ENCODE measurements at regions not wholly inside any gene's neighbourhood (a gene's known extent, or its start where the extent isn't known, plus 50 kb on each side); places are given as distances from the start of the nearest gene placed in this dataset.

DNA sequence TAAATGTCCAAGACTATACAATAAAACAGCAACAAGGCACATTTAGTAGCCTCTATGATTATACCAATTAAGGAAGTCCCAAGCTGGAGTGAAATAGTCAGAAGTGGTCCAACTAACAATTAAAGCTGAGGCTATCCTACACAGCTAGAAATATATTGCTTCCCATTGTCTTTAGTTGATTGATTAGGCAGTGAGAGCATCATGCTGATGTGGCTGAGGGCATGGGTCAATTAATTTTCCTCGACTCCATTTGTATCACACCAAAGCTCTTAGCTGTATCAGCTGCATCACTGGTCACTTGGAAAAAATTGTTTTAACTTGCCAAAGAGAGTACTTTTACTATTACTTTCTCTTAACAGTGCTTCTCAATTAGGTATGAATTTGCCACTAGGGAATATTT is 328.7 kb upstream of the NT5E start:
- Histone ChIP-seq H3K9me2 (ENCODE audit: insufficient read depth) (no peaks in the 10 kb centered on the region), H3K4me1 (ENCODE audit: insufficient read depth) (peaks cover 19% of the 10 kb centered on the region), H3K79me2 (ENCODE audit: insufficient read depth) (no peaks in the 10 kb centered on the region), H3K27me3 (replicated peaks; ENCODE audit: insufficient read depth) (no peaks in the 10 kb centered on the region), H3K4me2 (ENCODE audit: unreplicated experiment) (no peak overlapping the region), H3K27ac (no peak overlapping the region), H3K4me3 (no peak overlapping the region), H3K9me3 (ENCODE audit: low read depth) (no peaks in the 10 kb centered on the region), H3K9ac (no peak overlapping the region), H3F3A (ENCODE audit: insufficient read depth) (peaks cover 20% of the 10 kb centered on the region), H2AFZ (no peak overlapping the region), H3K36me3 (ENCODE audit: low read depth) (no peaks in the 10 kb centered on the region), H4K20me1 (ENCODE audit: insufficient read depth) (no peaks in the 10 kb centered on the region)
- no peak for TF ChIP-seq EZH2 (IDR thresholded peaks at IDR 0.05; ENCODE audit: insufficient read depth, poor library complexity, severe bottlenecking)
- no peak for TF ChIP-seq EZH2phosphoT487 (IDR thresholded peaks at IDR 0.05; ENCODE audit: insufficient read depth, low read depth)
- in situ Hi-C loops (cut with MboI), result loop anchor here (10.0 kb wide), 1 partner anchor 346 kb away; no protein-coding TSS in a partner anchor
- WGBS, 2 experiments (ENCODE audit: low coverage in 1 of 2, low lambda C conversion rate in 2 of 2, missing lambda C conversion rate in 2 of 2), result 55 to 74% methylated on average over 1 of the region's 1 CpG
- no peak for DNase-seq

DNA sequence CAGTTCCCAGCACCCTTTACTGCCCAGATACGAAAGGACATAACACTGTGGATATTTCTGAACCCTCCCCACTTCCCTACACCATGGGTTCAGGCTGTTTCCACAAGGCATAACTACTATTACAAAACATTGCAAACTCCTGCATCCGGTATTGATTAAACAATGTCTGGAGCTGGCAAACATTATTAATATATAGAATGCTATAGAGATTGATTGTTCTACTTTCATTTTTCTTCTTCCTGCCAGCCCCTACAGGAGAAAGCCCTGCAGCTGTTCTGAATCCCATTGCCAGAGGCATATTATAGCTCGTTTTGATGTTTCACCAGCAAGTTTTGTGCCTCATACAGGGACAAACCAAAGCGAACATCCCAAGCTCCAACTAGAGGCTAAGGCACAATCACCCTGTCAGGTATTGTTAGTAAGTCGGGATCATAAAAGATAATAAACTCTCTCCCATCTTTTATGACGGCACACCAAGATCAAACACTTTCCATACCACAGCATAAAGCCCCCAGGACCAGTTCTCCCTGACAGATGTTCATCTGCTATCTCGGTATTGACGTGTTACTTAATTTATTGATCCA is 331.1 kb upstream of the NT5E start:
- H3K9ac ChIP-seq, result no peak overlapping the region
- H4K20me1 ChIP-seq (ENCODE audit: insufficient read depth), result no peaks in the 10 kb centered on the region
- H3K4me1 ChIP-seq (ENCODE audit: insufficient read depth), result peaks cover 4% of the 10 kb centered on the region
- H3K9me3 ChIP-seq (ENCODE audit: low read depth), result no peaks in the 10 kb centered on the region
- H3K4me2 ChIP-seq (ENCODE audit: unreplicated experiment), result no peak overlapping the region
- DNase-seq, result no peak
- no peaks in the 10 kb centered on the region for H3K9me2 ChIP-seq (ENCODE audit: insufficient read depth)
- H2AFZ ChIP-seq, result no peak overlapping the region
- H3K27me3 ChIP-seq (replicated peaks; ENCODE audit: insufficient read depth), result no peaks in the 10 kb centered on the region
- in situ Hi-C loops (cut with MboI), result no loop called here
- no peak for TF ChIP-seq EZH2phosphoT487 (IDR thresholded peaks at IDR 0.05; ENCODE audit: insufficient read depth, low read depth)
- no peak for TF ChIP-seq EZH2 (IDR thresholded peaks at IDR 0.05; ENCODE audit: insufficient read depth, poor library complexity, severe bottlenecking)
- H3K27ac ChIP-seq, result no peak overlapping the region
- no peaks in the 10 kb centered on the region for H3K36me3 ChIP-seq (ENCODE audit: low read depth)
- 89 to 90% methylated on average over 8 of the region's 8 CpGs for WGBS, 2 experiments (ENCODE audit: low coverage in 1 of 2, low lambda C conversion rate in 2 of 2, missing lambda C conversion rate in 2 of 2)
- no peaks in the 10 kb centered on the region for H3F3A ChIP-seq (ENCODE audit: insufficient read depth)
- no peak overlapping the region for H3K4me3 ChIP-seq
- no peaks in the 10 kb centered on the region for H3K79me2 ChIP-seq (ENCODE audit: insufficient read depth)

DNA sequence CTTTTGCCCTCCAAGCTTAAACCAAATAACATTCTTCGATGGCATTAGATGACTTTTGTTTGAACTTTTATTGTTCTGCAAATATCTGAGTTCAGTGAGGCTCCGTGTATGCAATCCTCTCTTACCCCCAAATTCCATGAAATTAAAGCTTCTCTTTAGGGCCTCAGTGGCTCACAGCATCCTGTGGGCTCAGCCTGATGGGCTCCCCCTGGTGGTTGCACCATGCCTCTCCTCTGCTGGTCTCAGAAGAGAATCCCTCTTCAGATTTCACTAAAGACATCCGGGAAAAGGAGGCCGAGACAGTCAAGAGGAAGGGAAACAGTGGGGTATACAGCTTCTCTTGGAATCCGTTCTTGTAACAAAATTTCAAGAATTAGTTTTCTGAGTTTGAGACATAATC is 331.6 kb upstream of the NT5E start:
- WGBS, 2 experiments (ENCODE audit: low coverage in 1 of 2, low lambda C conversion rate in 2 of 2, missing lambda C conversion rate in 2 of 2), result 94 to 95% methylated on average over 5 of the region's 5 CpGs
- no peaks in the 10 kb centered on the region for H3K27me3 ChIP-seq (replicated peaks; ENCODE audit: insufficient read depth)
- in situ Hi-C loops (cut with MboI), result no loop called here

DNA sequence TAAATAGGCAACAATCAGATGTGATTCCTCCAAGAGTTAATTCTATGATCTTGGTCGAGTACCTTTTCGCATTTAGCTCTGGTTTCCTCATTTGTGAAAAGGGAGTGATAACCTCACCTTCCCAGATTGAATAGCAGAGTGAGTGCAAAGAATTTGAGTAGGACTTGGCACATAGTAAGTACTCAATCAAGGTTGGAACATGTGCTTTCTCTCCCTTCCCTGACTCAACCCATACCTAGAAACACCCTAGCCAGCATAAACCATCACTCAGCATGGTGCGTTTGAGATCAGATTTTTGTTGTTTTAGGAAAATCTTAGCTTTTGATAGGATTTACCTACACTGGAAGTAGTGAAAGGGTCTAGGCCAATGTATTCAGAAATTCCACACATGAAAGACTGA is 333.4 kb upstream of the NT5E start:
- H3K4me2 ChIP-seq (ENCODE audit: unreplicated experiment), result no peak overlapping the region
- H3K9ac ChIP-seq, result no peak overlapping the region
- TF ChIP-seq EZH2phosphoT487 (IDR thresholded peaks at IDR 0.05; ENCODE audit: insufficient read depth, low read depth) (no peak), EZH2 (IDR thresholded peaks at IDR 0.05; ENCODE audit: insufficient read depth, poor library complexity, severe bottlenecking) (no peak)
- no peaks in the 10 kb centered on the region for H3K9me3 ChIP-seq (ENCODE audit: low read depth)
- no peaks in the 10 kb centered on the region for H3K27me3 ChIP-seq (replicated peaks; ENCODE audit: insufficient read depth)
- in situ Hi-C loops (cut with MboI), result no loop called here
- H3K4me1 ChIP-seq (ENCODE audit: insufficient read depth), result peaks cover 25% of the 10 kb centered on the region
- H4K20me1 ChIP-seq (ENCODE audit: insufficient read depth), result no peaks in the 10 kb centered on the region
- WGBS, 2 experiments (ENCODE audit: low coverage in 1 of 2, low lambda C conversion rate in 2 of 2, missing lambda C conversion rate in 2 of 2), result 98 to 100% methylated on average over 3 of the region's 3 CpGs
- H3K36me3 ChIP-seq (ENCODE audit: low read depth), result no peaks in the 10 kb centered on the region
- H3K4me3 ChIP-seq, result no peak overlapping the region
- no peak overlapping the region for H2AFZ ChIP-seq
- DNase-seq, result no peak
- no peaks in the 10 kb centered on the region for H3K79me2 ChIP-seq (ENCODE audit: insufficient read depth)
- H3K9me2 ChIP-seq (ENCODE audit: insufficient read depth), result no peaks in the 10 kb centered on the region
- H3F3A ChIP-seq (ENCODE audit: insufficient read depth), result peaks cover 7% of the 10 kb centered on the region; the same call in 1 of the 2 replicates
- H3K27ac ChIP-seq, result no peak overlapping the region

More for the DNA sequence above, 331.6 kb upstream of the NT5E start:
- no peaks in the 10 kb centered on the region for H3K9me2 ChIP-seq (ENCODE audit: insufficient read depth)
- H3K9ac ChIP-seq, result no peak overlapping the region
- H3K27ac ChIP-seq, result no peak overlapping the region
- no peaks in the 10 kb centered on the region for H3K36me3 ChIP-seq (ENCODE audit: low read depth)
- H3K4me1 ChIP-seq (ENCODE audit: insufficient read depth), result peaks cover 9% of the 10 kb centered on the region
- H3K4me2 ChIP-seq (ENCODE audit: unreplicated experiment), result no peak overlapping the region
- no peak for DNase-seq
- no peaks in the 10 kb centered on the region for H3F3A ChIP-seq (ENCODE audit: insufficient read depth)
- TF ChIP-seq EZH2phosphoT487 (IDR thresholded peaks at IDR 0.05; ENCODE audit: insufficient read depth, low read depth) (no peak), EZH2 (IDR thresholded peaks at IDR 0.05; ENCODE audit: insufficient read depth, poor library complexity, severe bottlenecking) (no peak)
- H2AFZ ChIP-seq, result no peak overlapping the region
- no peaks in the 10 kb centered on the region for H4K20me1 ChIP-seq (ENCODE audit: insufficient read depth)
- H3K79me2 ChIP-seq (ENCODE audit: insufficient read depth), result no peaks in the 10 kb centered on the region
- no peak overlapping the region for H3K4me3 ChIP-seq
- no peaks in the 10 kb centered on the region for H3K9me3 ChIP-seq (ENCODE audit: low read depth)
